Cardiac fibroblast (primary cell): ENCODE measurements at regions not wholly inside any gene's neighbourhood (a gene's known extent, or its start where the extent isn't known, plus 50 kb on each side); places are given as distances from the start of the nearest gene placed in this dataset.
A peak's percentile ranks its signal among the peaks of the same experiment; 100 is the strongest.

Source experiments
- DNase-seq, 2 donors: peaks; one replicate each; pipeline versions ENCODE4 v3.0.0 to v3.0.0-alpha.2; 2010; ENCODE audit warnings: low read depth in 2 of 2
- H3K4me3 ChIP-seq, 2 donors: replicated peaks in 1 of 2; 1 replicate in 1 of 2; 2 replicates in 1 of 2; pipeline ENCODE4 v1.5.1; 2011; ENCODE audit warnings: low read depth in 2 of 2, low read length in 2 of 2, mild to moderate bottlenecking in 2 of 2, moderate library complexity in 1 of 2
- TF ChIP-seq, protein P1 (sequence below): IDR thresholded peaks from one replicate; pipeline ENCODE4 v1.5.1; 2011; ENCODE audit warnings: low read depth, mild to moderate bottlenecking, low read length, inconsistent platforms

DNA sequence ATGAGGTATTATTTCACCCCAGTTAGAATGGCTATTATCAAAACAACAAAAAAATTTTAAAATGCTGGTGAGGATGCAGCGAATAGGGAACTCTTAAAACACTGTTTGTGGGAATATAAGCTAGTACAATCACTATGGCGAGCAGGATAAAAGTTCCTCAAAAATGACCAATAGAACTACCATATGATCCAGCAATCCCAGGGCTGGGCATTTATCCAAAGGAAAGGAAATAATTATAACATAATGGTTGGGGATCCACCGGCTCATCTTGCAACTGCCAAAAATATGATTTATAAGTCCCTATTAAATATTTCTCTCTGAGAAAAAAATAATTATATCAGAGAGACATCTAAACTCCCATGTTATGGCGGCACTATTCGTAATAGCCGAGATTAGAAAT is 127.6 kb upstream of the MME start:
- TF ChIP-seq, protein P1, sequence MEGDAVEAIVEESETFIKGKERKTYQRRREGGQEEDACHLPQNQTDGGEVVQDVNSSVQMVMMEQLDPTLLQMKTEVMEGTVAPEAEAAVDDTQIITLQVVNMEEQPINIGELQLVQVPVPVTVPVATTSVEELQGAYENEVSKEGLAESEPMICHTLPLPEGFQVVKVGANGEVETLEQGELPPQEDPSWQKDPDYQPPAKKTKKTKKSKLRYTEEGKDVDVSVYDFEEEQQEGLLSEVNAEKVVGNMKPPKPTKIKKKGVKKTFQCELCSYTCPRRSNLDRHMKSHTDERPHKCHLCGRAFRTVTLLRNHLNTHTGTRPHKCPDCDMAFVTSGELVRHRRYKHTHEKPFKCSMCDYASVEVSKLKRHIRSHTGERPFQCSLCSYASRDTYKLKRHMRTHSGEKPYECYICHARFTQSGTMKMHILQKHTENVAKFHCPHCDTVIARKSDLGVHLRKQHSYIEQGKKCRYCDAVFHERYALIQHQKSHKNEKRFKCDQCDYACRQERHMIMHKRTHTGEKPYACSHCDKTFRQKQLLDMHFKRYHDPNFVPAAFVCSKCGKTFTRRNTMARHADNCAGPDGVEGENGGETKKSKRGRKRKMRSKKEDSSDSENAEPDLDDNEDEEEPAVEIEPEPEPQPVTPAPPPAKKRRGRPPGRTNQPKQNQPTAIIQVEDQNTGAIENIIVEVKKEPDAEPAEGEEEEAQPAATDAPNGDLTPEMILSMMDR: no peak

DNA sequence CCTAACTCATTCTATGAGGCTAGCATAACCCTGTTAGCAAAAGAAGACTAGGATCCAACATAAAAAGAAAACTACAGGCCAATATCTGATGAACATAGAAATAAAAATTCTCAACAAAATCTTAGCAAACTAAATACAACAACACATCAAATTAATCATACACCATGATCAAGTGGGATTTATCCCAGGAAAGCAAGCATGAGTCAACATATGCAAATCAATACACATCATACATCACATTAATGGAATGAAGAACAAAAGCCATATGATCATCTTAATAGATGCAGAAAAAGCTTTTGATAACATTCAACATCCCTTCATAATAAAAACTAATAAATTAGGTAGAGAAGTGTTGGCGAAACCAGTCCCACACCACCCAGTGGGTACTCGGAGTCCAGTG is 136.1 kb upstream of the MME start:
- H3K4me3 ChIP-seq: no peak overlapping the region
- peak in 1 of 2 donors; percentile 12 for DNase-seq
- TF ChIP-seq, protein P1: no peak

More for the DNA sequence above, 127.6 kb upstream of the MME start:
- no peak overlapping the region for H3K4me3 ChIP-seq
- DNase-seq: no peak

DNA sequence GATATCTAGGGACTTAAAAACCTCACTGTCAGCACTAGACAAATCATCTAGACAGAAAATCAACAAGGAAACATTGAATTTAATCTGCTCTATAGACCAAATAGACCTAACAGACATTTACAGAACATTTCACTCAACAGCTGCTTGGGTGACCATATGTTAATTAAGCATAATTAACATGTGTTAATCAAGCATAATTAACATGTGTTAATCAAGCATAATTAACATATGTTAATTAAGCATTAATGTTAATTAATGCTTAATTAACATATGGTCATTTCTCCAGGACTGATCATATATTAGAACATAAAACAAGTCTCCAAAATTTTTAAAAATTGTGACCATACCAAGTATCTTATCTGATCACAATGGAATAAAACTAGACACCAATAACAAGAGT is 137.3 kb upstream of the MME start:
- DNase-seq: no peak
- TF ChIP-seq, protein P1: no peak
- no peak overlapping the region for H3K4me3 ChIP-seq

GRCh38 chr3:154936196-154936595 is 143.9 kb upstream of the MME start:
- DNase-seq: peak in 1 of 2 donors; percentile 26
- TF ChIP-seq, protein P1: no peak
- H3K4me3 ChIP-seq: no peak overlapping the region

DNA sequence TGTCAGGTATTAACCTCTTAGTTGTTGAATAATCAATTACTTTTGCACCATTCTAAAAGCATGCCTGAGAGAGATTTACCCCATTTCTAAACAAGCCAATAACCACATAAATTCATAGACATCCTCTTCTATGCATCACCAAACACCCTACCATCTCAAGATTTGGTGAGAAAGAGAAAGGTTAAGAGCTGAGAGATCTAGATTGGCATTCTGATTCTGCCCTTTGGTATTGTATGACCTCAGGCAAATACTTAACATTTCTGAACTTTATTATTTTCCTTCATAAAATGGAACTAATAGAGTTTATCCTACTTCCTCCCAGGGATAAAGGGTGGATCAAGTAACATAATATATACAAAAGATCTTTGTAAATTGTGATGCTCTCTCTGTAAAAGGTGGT is 146.5 kb upstream of the MME start:
- TF ChIP-seq, protein P1: no peak
- no peak overlapping the region for H3K4me3 ChIP-seq
- no peak for DNase-seq

GRCh38 chr3:154932633-154933032 is 147.5 kb upstream of the MME start:
- H3K4me3 ChIP-seq: no peak overlapping the region
- TF ChIP-seq, protein P1: no peak
- no peak for DNase-seq

DNA sequence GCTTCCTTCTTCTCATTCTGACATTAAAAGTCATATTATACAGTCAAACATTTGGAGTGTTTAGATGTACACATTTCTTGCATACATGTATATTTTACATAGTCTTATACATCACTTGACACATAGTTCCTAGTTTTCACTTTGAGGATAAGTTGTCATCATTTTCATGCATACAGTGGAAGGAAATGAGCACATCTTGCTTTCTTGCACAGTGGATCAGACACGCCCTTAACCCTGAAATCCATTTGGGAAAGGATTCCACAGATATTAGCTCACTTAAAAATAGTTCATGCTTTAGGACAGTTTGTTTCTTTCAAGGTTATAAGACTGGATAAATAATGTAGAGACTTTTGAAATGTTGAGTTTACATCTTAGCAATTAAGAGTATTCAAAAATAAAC is 148.6 kb upstream of the MME start:
- DNase-seq: peak; percentile 36 to 76

More for the DNA sequence above, 148.6 kb upstream of the MME start:
- TF ChIP-seq, protein P1: no peak
- no peak overlapping the region for H3K4me3 ChIP-seq
